Daoy (cell line): ENCODE measurements at regions not wholly inside any gene's neighbourhood (a gene's known extent, or its start where the extent isn't known, plus 50 kb on each side); places are given as distances from the start of the nearest gene placed in this dataset.
A peak's percentile ranks its signal among the peaks of the same experiment; 100 is the strongest.

Experiments
- DNase-seq: peaks from one replicate; pipeline ENCODE4 v3.0.0-alpha.2; 2015; ENCODE audit warnings: low read depth

- peak; percentile 25 for DNase-seq
Observed at GRCh38 chr6:12381587-12381986, 91.4 kb downstream of the EDN1 start.

GRCh38 chr6:12383448-12383847 lies 93.3 kb downstream of the EDN1 start:
- DNase-seq: no peak

GRCh38 chr6:12384357-12384912 lies 94.3 kb downstream of the EDN1 start:
- no peak for DNase-seq

- no peak for DNase-seq
Observed at GRCh38 chr6:12385316-12385715, 95.2 kb downstream of the EDN1 start.

GRCh38 chr6:12386816-12387215 lies 96.7 kb downstream of the EDN1 start:
- DNase-seq: no peak

- no peak for DNase-seq
Observed at GRCh38 chr6:12391472-12391871, 101.3 kb downstream of the EDN1 start.

GRCh38 chr6:12392490-12392889 lies 102.3 kb downstream of the EDN1 start:
- no peak for DNase-seq

- no peak for DNase-seq
Observed at GRCh38 chr6:12393100-12393499, 102.9 kb downstream of the EDN1 start.

- no peak for DNase-seq
Observed at GRCh38 chr6:12394170-12394569, 104.0 kb downstream of the EDN1 start.

GRCh38 chr6:12395898-12396297 lies 105.7 kb downstream of the EDN1 start:
- DNase-seq: no peak

- DNase-seq: no peak
Observed at GRCh38 chr6:12401200-12401599, 111.0 kb downstream of the EDN1 start.

- DNase-seq: peak; percentile 77
Observed at GRCh38 chr6:12403201-12403826, 113.2 kb downstream of the EDN1 start.

- peak; percentile 47 for DNase-seq
Observed at GRCh38 chr6:12403947-12404647, 113.9 kb downstream of the EDN1 start.

- no peak for DNase-seq
Observed at GRCh38 chr6:12404651-12405050, 114.5 kb downstream of the EDN1 start.

GRCh38 chr6:12408752-12409151 lies 118.6 kb downstream of the EDN1 start:
- no peak for DNase-seq

- no peak for DNase-seq
Observed at GRCh38 chr6:12410946-12411345, 120.8 kb downstream of the EDN1 start.

- DNase-seq: no peak
Observed at GRCh38 chr6:12414096-12414675, 124.0 kb downstream of the EDN1 start.

- no peak for DNase-seq
Observed at GRCh38 chr6:12415980-12416598, 125.9 kb downstream of the EDN1 start.

- no peak for DNase-seq
Observed at GRCh38 chr6:12417191-12417590, 127.0 kb downstream of the EDN1 start.

GRCh38 chr6:12418946-12419345 lies 128.8 kb downstream of the EDN1 start:
- DNase-seq: no peak

GRCh38 chr6:12419631-12420272 lies 129.6 kb downstream of the EDN1 start:
- no peak for DNase-seq

GRCh38 chr6:12420626-12421025 lies 130.5 kb downstream of the EDN1 start:
- DNase-seq: peak; percentile 50
